ENCODE measurements at regions not wholly inside any gene's neighbourhood (a gene's known extent, or its start where the extent isn't known, plus 50 kb on each side); places are given as distances from the start of the nearest gene placed in this dataset.
"Not testable (repeated sequence)": the region's sequence is repeated elsewhere in the genome, so short reads cannot be mapped to it uniquely, and the experiment has no call there.

GRCh38 chr16:65392806-65393565 is 271.1 kb upstream of the CDH11 start:
- no peaks in the 10 kb centered on the region for H3K4me1 Mint-ChIP-seq
- no peak overlapping the region for H3K27ac Mint-ChIP-seq
- H3K9me3 Mint-ChIP-seq: peaks cover 15 to 26% of the 10 kb centered on the region in 2 donors
- H3K27me3 Mint-ChIP-seq: no peaks in the 10 kb centered on the region
- H3K4me3 Mint-ChIP-seq: no peak overlapping the region
- DNase-seq (no peak), ATAC-seq (no peak)

GRCh38 chr16:65388592-65388991 is 266.7 kb upstream of the CDH11 start:
- ATAC-seq: no peak
- Mint-ChIP-seq H3K27ac (no peak overlapping the region), H3K27me3 (no peaks in the 10 kb centered on the region), H3K4me1 (no peaks in the 10 kb centered on the region), H3K9me3 (peaks cover 24 to 36% of the 10 kb centered on the region in 2 donors), H3K4me3 (no peak overlapping the region)
- no peak for DNase-seq

- H3K4me3 Mint-ChIP-seq: no peak overlapping the region
- peaks cover 24 to 49% of the 10 kb centered on the region in 2 donors for H3K9me3 Mint-ChIP-seq
- no peaks in the 10 kb centered on the region for H3K27me3 Mint-ChIP-seq
- H3K27ac Mint-ChIP-seq: no peak overlapping the region
- no peaks in the 10 kb centered on the region for H3K4me1 Mint-ChIP-seq
- DNase-seq (no peak), ATAC-seq (no peak)
Observed at GRCh38 chr16:65386672-65387071, 264.8 kb upstream of the CDH11 start.

GRCh38 chr16:65384441-65384840 is 262.6 kb upstream of the CDH11 start:
- H3K4me1 Mint-ChIP-seq: no peaks in the 10 kb centered on the region
- no peak overlapping the region for H3K4me3 Mint-ChIP-seq
- no peaks in the 10 kb centered on the region for H3K27me3 Mint-ChIP-seq
- ATAC-seq (no peak), DNase-seq (no peak)
- H3K9me3 Mint-ChIP-seq: peaks cover 19 to 47% of the 10 kb centered on the region in 2 donors
- H3K27ac Mint-ChIP-seq: no peak overlapping the region

GRCh38 chr16:65377195-65377594 is 255.3 kb upstream of the CDH11 start:
- ATAC-seq (no peak), DNase-seq (no peak)
- no peak overlapping the region for H3K27ac Mint-ChIP-seq
- H3K4me3 Mint-ChIP-seq: no peak overlapping the region
- peaks cover 0 to 4% of the 10 kb centered on the region in 2 donors for H3K9me3 Mint-ChIP-seq
- no peaks in the 10 kb centered on the region for H3K4me1 Mint-ChIP-seq
- H3K27me3 Mint-ChIP-seq: no peaks in the 10 kb centered on the region

- Mint-ChIP-seq H3K27me3 (no peaks in the 10 kb centered on the region), H3K9me3 (no peaks in the 10 kb centered on the region), H3K4me3 (no peak overlapping the region), H3K27ac (no peak overlapping the region), H3K4me1 (no peaks in the 10 kb centered on the region)
- ATAC-seq (no peak), DNase-seq (no peak)
Observed at GRCh38 chr16:65376601-65377000, 254.7 kb upstream of the CDH11 start.

GRCh38 chr16:65375651-65376050 is 253.8 kb upstream of the CDH11 start:
- ATAC-seq (no peak), DNase-seq (no peak)
- Mint-ChIP-seq H3K27me3 (no peaks in the 10 kb centered on the region), H3K27ac (no peak overlapping the region), H3K9me3 (no peaks in the 10 kb centered on the region), H3K4me1 (no peaks in the 10 kb centered on the region), H3K4me3 (no peak overlapping the region)

GRCh38 chr16:65373097-65373496 is 251.2 kb upstream of the CDH11 start:
- H3K9me3 Mint-ChIP-seq: peaks cover 6% of the 10 kb centered on the region in 2 donors
- no peak overlapping the region for H3K27ac Mint-ChIP-seq
- no peak for DNase-seq
- H3K4me1 Mint-ChIP-seq: no peaks in the 10 kb centered on the region
- no peak for ATAC-seq
- H3K27me3 Mint-ChIP-seq: no peaks in the 10 kb centered on the region
- no peak overlapping the region for H3K4me3 Mint-ChIP-seq

- DNase-seq (no peak), ATAC-seq (no peak)
- no peak overlapping the region for H3K4me3 Mint-ChIP-seq
- no peaks in the 10 kb centered on the region for H3K4me1 Mint-ChIP-seq
- H3K27ac Mint-ChIP-seq: no peak overlapping the region
- H3K27me3 Mint-ChIP-seq: no peaks in the 10 kb centered on the region
- H3K9me3 Mint-ChIP-seq: peaks cover 6% of the 10 kb centered on the region in 2 donors
Observed at GRCh38 chr16:65372171-65372570, 250.3 kb upstream of the CDH11 start.

- H3K4me1 Mint-ChIP-seq: no peaks in the 10 kb centered on the region
- DNase-seq: no peak
- no peak overlapping the region for H3K4me3 Mint-ChIP-seq
- no peaks in the 10 kb centered on the region for H3K27me3 Mint-ChIP-seq
- ATAC-seq: no peak
- no peak overlapping the region for H3K27ac Mint-ChIP-seq
- peaks cover 6 to 12% of the 10 kb centered on the region in 2 donors for H3K9me3 Mint-ChIP-seq
Observed at GRCh38 chr16:65365732-65366715, 244.2 kb upstream of the CDH11 start.

- H3K27ac Mint-ChIP-seq, H3K4me1 Mint-ChIP-seq, H3K9me3 Mint-ChIP-seq, H3K4me3 Mint-ChIP-seq, ATAC-seq, DNase-seq, H3K27me3 Mint-ChIP-seq: not testable (repeated sequence)
Observed at GRCh38 chr16:65356721-65357120, 234.9 kb upstream of the CDH11 start.

- DNase-seq (no peak), ATAC-seq (no peak)
- Mint-ChIP-seq H3K9me3 (peaks cover 0 to 6% of the 10 kb centered on the region in 2 donors), H3K4me1 (no peaks in the 10 kb centered on the region), H3K27me3 (no peaks in the 10 kb centered on the region), H3K27ac (no peak overlapping the region), H3K4me3 (no peak overlapping the region)
Observed at GRCh38 chr16:65355706-65356105, 233.8 kb upstream of the CDH11 start.

- Mint-ChIP-seq H3K4me3 (no peak overlapping the region), H3K4me1 (no peaks in the 10 kb centered on the region), H3K27me3 (no peaks in the 10 kb centered on the region), H3K27ac (no peak overlapping the region), H3K9me3 (peaks cover 0 to 6% of the 10 kb centered on the region in 2 donors)
- DNase-seq: no peak
- ATAC-seq: no peak
Observed at GRCh38 chr16:65353183-65353582, 231.3 kb upstream of the CDH11 start.

GRCh38 chr16:65349626-65350025 is 227.8 kb upstream of the CDH11 start:
- no peaks in the 10 kb centered on the region for H3K9me3 Mint-ChIP-seq
- H3K4me3 Mint-ChIP-seq: no peak overlapping the region
- no peak overlapping the region for H3K27ac Mint-ChIP-seq
- no peaks in the 10 kb centered on the region for H3K27me3 Mint-ChIP-seq
- DNase-seq (no peak), ATAC-seq (no peak)
- no peaks in the 10 kb centered on the region for H3K4me1 Mint-ChIP-seq

GRCh38 chr16:65343556-65343955 is 221.7 kb upstream of the CDH11 start:
- H3K27ac Mint-ChIP-seq: no peak overlapping the region
- no peak overlapping the region for H3K4me3 Mint-ChIP-seq
- DNase-seq (no peak), ATAC-seq (no peak)
- H3K4me1 Mint-ChIP-seq: no peaks in the 10 kb centered on the region
- no peaks in the 10 kb centered on the region for H3K27me3 Mint-ChIP-seq
- H3K9me3 Mint-ChIP-seq: peaks cover 8 to 12% of the 10 kb centered on the region in 2 donors

All from stimulated activated naive CD8-positive, alpha-beta T cell treated with anti-CD3 and anti-CD28 coated beads, Interleukin-15, amount 100 ng/mL, for 72 hours (primary cell).